ENCODE measurements at regions not wholly inside any gene's neighbourhood (a gene's known extent, or its start where the extent isn't known, plus 50 kb on each side); places are given as distances from the start of the nearest gene placed in this dataset.

- Mint-ChIP-seq H3K9me3 (ENCODE audit: low read depth, unreplicated experiment) (peaks cover 5% of the 10 kb centered on the region), H3K27ac (ENCODE audit: unreplicated experiment) (no peak overlapping the region), H3K36me3 (ENCODE audit: insufficient read depth, unreplicated experiment) (no peaks in the 10 kb centered on the region), H3K4me1 (ENCODE audit: low read depth, unreplicated experiment) (no peaks in the 10 kb centered on the region), H3K27me3 (ENCODE audit: unreplicated experiment) (peaks cover 25% of the 10 kb centered on the region), H3K4me3 (ENCODE audit: low read depth, unreplicated experiment) (no peak overlapping the region)
- intact Hi-C loops (cut with micrococcal nuclease; ENCODE audit: unreplicated experiment): no loop called here
- BruUV-seq (replicated peaks): no TSS peak
- CTCF ChIA-PET: interaction anchor here (0.5 kb wide), 1 partner anchor 539 kb away, joined by 3 read pairs; no protein-coding TSS in a partner anchor
- no peak for DNase-seq
- TF ChIP-seq, protein P1, sequence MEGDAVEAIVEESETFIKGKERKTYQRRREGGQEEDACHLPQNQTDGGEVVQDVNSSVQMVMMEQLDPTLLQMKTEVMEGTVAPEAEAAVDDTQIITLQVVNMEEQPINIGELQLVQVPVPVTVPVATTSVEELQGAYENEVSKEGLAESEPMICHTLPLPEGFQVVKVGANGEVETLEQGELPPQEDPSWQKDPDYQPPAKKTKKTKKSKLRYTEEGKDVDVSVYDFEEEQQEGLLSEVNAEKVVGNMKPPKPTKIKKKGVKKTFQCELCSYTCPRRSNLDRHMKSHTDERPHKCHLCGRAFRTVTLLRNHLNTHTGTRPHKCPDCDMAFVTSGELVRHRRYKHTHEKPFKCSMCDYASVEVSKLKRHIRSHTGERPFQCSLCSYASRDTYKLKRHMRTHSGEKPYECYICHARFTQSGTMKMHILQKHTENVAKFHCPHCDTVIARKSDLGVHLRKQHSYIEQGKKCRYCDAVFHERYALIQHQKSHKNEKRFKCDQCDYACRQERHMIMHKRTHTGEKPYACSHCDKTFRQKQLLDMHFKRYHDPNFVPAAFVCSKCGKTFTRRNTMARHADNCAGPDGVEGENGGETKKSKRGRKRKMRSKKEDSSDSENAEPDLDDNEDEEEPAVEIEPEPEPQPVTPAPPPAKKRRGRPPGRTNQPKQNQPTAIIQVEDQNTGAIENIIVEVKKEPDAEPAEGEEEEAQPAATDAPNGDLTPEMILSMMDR (IDR thresholded peaks at IDR 0.05; ENCODE audit: unreplicated experiment): no peak
Measured at GRCh38 chr2:126765395-126765794, 109.4 kb downstream of the GYPC start.

DNA sequence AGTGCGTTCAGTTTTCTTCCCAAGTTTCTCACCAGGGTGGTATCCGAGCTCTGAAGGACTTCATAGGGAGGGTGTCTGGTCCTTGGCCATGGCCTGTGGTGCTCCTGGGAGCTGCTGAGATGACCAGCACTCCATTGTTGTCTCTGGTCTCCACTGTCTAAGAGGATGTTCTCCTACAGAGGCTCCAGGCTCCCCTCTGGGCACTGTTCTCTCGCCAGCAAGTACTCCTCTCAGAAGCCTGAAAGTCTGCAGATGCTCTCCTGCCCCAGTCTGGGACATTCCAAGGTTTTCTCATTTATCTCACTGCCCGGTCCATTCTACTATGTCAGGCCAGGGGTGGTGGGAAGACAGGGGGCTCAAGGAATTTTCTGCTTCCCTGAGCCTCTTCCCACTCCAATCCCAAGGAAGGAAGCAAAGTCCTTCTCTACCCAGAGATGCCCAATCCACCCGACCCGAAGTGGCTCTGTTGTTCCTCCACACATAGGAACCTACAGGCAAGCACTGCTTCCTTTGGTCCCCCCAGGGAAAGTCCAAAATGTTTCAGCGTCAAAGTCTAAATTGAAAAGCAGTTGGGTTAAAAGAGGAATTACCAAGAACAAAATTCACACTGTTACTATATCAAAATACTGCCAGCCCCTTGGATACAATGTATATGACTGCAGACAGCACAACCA is 110.5 kb downstream of the GYPC start:
- no peak overlapping the region for H3K27ac Mint-ChIP-seq (ENCODE audit: unreplicated experiment)
- CTCF ChIA-PET: no interaction called here

GRCh38 chr2:126766969-126767296 is 111.0 kb downstream of the GYPC start:
- intact Hi-C loops (cut with micrococcal nuclease; ENCODE audit: unreplicated experiment): no loop called here
- Mint-ChIP-seq H3K36me3 (ENCODE audit: insufficient read depth, unreplicated experiment) (no peaks in the 10 kb centered on the region), H3K4me1 (ENCODE audit: low read depth, unreplicated experiment) (no peaks in the 10 kb centered on the region), H3K4me3 (ENCODE audit: low read depth, unreplicated experiment) (no peak overlapping the region), H3K9me3 (ENCODE audit: low read depth, unreplicated experiment) (peaks cover 5% of the 10 kb centered on the region), H3K27me3 (ENCODE audit: unreplicated experiment) (peaks cover 40% of the 10 kb centered on the region), H3K27ac (ENCODE audit: unreplicated experiment) (no peak overlapping the region)
- no TSS peak for BruUV-seq (replicated peaks)
- DNase-seq: no peak
- CTCF ChIA-PET: no interaction called here
- TF ChIP-seq, protein P1 (IDR thresholded peaks at IDR 0.05; ENCODE audit: unreplicated experiment): no peak

More for the DNA sequence above, 110.5 kb downstream of the GYPC start:
- BruUV-seq (replicated peaks): no TSS peak
- Mint-ChIP-seq H3K36me3 (ENCODE audit: insufficient read depth, unreplicated experiment) (no peaks in the 10 kb centered on the region), H3K9me3 (ENCODE audit: low read depth, unreplicated experiment) (peaks cover 5% of the 10 kb centered on the region), H3K27me3 (ENCODE audit: unreplicated experiment) (peaks cover 35% of the 10 kb centered on the region), H3K4me3 (ENCODE audit: low read depth, unreplicated experiment) (no peak overlapping the region), H3K4me1 (ENCODE audit: low read depth, unreplicated experiment) (no peaks in the 10 kb centered on the region)
- no peak for DNase-seq
- intact Hi-C loops (cut with micrococcal nuclease; ENCODE audit: unreplicated experiment): no loop called here
- TF ChIP-seq, protein P1 (IDR thresholded peaks at IDR 0.05; ENCODE audit: unreplicated experiment): no peak

DNA sequence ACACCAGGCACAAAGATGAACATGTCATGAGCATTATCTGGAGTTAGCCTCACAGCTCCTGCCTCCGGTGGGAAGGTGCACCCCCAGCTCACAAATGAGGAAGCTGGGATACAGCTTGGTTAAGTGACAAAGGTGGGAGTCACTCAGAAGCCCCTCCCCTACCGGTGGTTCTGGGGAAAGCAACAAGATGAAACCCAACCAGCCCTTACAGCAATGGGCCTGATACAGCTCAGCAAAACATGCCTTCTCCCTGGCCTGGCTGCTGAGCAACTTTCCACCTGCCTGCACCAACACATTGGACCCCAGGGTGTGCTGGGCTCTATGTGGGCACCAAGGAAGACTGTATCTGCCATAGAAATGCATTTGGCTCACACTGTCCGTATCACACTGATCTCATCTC is 113.2 kb downstream of the GYPC start:
- Mint-ChIP-seq H3K9me3 (ENCODE audit: low read depth, unreplicated experiment) (peaks cover 5% of the 10 kb centered on the region), H3K27me3 (ENCODE audit: unreplicated experiment) (peaks cover 41% of the 10 kb centered on the region), H3K36me3 (ENCODE audit: insufficient read depth, unreplicated experiment) (no peaks in the 10 kb centered on the region), H3K4me1 (ENCODE audit: low read depth, unreplicated experiment) (no peaks in the 10 kb centered on the region), H3K4me3 (ENCODE audit: low read depth, unreplicated experiment) (no peak overlapping the region), H3K27ac (ENCODE audit: unreplicated experiment) (no peak overlapping the region)
- no TSS peak for BruUV-seq (replicated peaks)
- no peak for DNase-seq
- intact Hi-C loops (cut with micrococcal nuclease; ENCODE audit: unreplicated experiment): no loop called here
- TF ChIP-seq, protein P1 (IDR thresholded peaks at IDR 0.05; ENCODE audit: unreplicated experiment): no peak
- CTCF ChIA-PET: no interaction called here
